ENCODE measurements at regions not wholly inside any gene's neighbourhood (a gene's known extent, or its start where the extent isn't known, plus 50 kb on each side); places are given as distances from the start of the nearest gene placed in this dataset.
"Not testable (repeated sequence)": the region's sequence is repeated elsewhere in the genome, so short reads cannot be mapped to it uniquely, and the experiment has no call there.

DNA sequence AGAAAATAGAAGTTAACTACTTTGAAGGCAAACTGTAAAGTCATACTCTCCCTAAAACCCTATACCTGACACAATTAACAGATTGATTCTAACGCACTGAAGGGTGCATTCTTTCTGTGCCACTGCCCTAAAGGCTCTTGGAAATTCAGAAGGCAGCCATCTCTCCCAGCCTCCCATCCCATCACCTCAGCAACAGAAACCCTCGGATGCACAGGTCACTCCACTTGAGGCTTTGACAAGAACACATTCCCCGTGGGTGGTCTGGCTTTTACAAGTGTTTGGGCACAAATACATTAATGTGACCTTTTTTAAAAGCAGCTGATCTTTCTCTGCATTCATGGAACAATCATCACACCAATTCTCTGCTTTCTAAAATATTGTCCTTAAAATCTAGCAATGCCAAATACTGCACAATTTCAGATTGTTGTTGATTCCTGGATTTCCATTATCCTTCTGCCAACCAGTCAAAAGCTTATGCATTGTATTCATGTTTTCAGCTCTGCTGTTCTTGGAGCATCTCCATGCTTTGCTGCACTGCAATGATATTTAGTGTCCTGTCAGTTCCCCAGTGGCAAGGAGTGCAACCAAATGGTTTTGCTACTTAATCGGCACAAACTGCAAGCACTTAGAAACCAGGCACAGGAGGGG lies 175.6 kb downstream of the TMEM161B start:
- in situ Hi-C loops (cut with MboI; ENCODE audit: low sequenced_read_pairs) = no loop called here

DNA sequence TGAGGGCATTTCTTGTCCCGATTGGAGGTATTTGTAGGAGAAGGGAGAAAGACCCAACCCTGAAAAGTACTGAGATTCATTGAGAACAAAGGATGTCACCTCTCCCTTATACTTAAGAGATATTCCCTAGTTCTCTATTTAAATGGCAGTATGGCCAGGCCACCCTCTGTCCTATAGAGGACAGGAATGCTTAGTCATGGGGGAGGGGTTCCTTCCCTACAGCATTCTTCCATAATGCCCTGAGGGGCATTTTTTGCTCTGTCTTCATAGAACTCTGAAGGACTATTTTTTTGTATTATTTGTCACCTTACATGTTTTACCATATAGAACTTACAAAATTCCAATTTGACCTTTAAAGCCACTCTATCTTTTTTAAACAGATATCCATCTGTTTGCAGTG lies 176.3 kb downstream of the TMEM161B start:
- in situ Hi-C loops (cut with MboI; ENCODE audit: low sequenced_read_pairs) = no loop called here

DNA sequence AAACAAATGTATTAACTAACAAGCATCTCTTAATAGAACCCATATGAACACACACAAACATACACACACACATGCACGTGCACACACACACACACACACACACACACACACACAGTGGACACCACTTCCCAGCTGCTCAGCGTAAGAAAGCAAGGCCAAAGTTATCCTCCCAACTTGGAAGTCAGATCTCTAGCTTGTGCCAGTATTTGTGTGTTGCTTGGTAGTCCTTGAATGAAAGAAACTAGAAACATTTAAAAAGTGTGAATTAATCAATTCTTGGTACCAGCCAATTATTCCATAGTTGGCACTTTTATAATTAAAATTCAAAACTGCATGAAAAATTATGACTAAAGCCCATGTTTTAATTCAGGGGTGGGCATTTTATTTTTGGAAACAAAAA lies 178.1 kb downstream of the TMEM161B start:
- in situ Hi-C loops (cut with MboI; ENCODE audit: low sequenced_read_pairs) = no loop called here

DNA sequence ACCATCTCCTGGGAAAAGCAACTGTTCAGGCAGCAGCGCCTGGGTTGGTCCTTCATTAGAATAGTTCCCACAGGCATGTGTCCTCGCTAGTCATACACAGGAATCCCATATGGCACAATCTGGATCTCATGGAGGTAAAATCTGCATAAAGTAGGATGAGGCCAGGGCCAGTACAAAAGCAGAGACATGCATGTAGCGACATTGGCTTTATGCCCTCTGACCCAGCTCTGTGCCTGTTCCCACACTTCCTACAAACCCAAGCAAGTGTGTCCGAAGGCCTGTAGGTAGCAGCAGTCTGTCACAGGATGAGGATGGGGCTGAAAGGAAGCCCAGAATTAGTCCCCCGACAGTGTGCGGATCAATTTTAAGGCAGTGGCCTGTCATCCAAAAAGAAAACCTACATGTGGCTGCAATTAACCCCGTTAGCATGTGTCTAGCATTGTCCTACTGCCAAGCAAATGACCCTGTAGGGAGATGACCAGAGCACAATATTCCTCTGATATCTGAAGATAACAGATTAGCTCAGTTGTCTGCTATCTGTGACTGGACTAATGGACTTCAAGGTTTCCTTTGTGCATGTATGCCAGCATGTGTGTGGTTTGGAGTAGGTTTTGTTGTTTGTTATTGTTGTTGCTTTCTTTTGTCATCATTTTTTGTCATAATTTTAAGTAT lies 178.8 kb downstream of the TMEM161B start:
- in situ Hi-C loops (cut with MboI; ENCODE audit: low sequenced_read_pairs) = no loop called here

DNA sequence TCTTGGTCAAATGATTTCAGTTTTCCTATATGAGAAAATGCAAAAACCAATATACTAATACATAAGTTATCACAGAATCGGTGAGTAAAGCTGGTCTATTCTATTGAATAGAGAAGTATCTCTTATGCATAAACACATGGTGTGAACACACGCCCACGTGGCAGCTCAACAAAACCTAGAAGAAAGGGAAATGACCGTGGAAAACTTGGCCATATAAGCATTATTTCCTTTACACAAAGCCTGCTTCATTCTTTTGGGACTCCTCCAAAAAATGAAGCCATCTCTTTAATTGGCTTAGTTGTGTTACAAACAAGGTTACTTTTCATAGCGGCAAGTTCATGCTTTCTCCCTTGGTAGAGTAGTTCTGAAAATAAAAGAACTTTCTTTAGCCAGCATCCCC lies 183.2 kb downstream of the TMEM161B start:
- in situ Hi-C loops (cut with MboI; ENCODE audit: low sequenced_read_pairs) = no loop called here

DNA sequence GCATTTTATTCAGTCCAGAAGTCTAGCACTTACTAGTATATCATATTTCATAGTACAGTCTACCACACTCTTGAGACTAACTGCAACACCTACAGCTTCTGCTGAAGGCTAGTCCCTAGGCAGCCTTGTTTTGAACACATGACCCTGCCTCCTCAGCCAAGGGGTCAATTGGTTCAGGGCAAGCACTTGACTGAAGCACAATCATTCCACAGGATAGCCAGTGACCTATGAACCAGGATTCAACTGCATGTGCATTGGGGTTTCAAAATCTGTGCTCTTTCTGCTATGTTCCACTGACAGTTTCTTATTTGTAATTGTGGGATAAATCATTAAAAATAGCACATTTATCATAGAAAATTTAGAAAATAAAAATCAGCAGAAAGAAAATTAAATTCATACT lies 186.8 kb downstream of the TMEM161B start:
- in situ Hi-C loops (cut with MboI; ENCODE audit: low sequenced_read_pairs) = no loop called here

DNA sequence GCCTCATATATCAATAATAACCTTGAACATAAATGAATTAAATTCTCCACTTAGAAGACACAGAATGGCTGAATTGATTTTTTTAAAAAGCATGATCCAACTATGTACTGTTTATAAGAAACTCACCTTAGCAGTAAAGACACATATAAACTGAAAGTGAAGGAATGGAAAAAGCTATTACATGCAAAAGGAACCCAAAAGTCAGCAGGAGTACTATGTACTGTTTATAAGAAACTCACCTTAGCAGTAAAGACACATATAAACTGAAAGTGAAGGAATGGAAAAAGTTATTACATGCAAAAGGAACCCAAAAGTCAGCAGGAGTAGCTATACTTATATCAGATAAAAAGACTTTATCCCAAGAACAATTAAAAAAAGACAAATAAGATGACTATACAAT lies 204.8 kb downstream of the TMEM161B start:
- in situ Hi-C loops (cut with MboI; ENCODE audit: low sequenced_read_pairs) = no loop called here

DNA sequence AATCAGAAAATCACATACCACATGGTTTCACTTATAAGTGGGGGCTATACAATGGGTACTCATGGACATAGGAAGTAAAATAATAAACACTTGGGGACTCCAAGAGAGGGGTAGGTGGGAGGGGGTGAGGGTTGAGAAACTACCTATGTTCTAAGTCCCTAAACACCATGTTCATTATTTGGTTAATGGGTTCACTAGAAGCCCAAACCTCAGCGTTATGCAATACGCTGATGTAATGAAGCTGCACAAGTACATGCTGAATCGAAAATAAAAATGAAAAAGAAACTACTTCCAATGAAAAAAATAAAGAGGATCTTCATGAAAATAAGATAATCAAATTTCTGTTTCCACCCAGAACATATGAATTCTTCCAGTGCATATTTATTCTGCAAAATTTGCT lies 208.5 kb downstream of the TMEM161B start:
- in situ Hi-C loops (cut with MboI; ENCODE audit: low sequenced_read_pairs) = no loop called here

DNA sequence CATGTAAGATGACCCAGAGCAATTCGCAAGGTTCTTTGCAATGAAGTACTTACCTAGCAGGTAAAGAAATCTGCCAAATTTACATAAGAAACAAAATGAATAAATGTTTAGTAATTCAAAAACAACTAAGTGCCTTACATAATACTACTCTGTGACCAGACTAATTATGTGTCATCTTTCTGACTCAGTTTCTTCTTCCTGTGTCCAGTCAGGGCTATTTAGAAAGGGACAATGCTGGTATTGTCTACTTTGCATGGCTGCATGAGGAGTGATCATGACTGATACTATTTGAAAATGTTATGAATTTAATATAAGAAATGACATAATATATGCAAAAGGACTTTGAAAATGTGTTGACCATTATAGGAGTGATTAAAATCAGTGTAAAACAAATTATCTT lies 210.0 kb downstream of the TMEM161B start:
- in situ Hi-C loops (cut with MboI; ENCODE audit: low sequenced_read_pairs) = no loop called here

DNA sequence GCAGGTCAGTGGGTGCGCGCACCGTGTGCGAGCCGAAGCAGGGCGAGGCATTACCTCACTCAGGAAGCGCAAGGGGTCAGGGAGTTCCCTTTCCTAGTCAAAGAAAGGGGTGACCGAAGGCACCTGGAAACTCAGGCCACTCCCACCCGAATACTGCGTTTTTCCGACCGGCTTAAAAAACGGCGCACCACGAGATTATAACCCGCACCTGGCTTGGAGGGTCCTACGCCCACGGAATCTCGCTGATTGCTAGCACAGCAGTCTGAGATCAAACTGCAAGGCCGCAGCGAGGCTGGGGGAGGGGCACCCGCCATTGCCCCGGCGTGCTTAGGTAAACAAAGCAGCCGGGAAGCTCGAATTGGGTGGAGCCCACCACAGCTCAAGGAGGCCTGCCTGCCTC lies 216.2 kb downstream of the TMEM161B start:
- in situ Hi-C loops (cut with MboI; ENCODE audit: low sequenced_read_pairs) = not testable (repeated sequence)

DNA sequence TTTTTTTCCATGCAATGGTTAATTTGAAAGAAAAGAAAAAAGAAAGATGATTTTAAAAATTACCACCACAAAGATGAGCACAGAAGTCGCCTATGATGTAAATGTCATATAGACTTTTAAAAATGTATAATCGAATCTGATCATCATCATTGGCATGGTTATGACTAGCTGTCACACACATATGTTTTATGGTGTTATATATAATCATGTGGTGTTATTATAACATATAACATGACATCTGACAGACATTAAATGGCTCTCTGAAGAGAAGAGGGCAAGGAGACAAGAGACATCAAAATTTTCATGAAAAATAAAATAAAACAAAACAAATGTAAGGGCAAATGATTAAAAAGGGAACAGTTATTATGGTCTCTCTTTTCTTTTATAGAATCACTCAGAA lies 217.5 kb downstream of the TMEM161B start:
- in situ Hi-C loops (cut with MboI; ENCODE audit: low sequenced_read_pairs) = no loop called here

DNA sequence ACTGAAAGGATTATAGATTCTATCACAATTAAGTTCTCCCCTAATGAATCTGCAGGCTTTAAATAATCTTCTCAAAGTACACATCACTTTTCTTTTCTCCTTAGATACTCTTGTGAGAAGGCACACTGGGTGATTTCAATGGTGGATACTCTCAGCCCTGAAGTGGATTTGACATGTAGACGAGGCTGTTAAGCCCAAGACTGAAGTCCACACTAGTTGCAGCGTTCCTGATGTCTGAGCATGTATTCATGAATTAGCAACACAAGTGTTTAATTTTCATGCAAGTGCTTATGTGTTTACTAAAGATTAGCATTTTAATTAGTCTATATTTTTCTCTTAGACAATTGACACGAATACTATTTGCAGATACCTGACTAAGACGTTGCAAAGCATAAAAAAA lies 218.9 kb downstream of the TMEM161B start:
- in situ Hi-C loops (cut with MboI; ENCODE audit: low sequenced_read_pairs) = no loop called here

DNA sequence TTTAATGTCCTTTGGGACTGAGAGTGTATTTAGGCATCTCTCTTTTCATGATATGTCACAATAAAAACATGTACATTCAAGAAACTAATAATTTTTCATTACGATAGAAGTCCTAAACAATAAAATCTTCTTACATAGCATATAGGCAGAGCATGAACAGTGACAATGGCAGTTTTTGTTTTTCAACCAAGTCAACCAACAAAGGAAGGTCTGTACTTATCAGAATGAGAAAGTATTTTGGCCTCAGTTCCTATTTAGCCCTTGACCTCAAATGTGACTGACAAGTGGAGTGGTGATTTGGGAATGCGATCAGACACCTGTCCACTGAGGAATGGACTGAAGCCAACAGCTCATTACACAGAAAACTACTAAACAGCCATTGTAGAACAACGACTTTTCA lies 219.5 kb downstream of the TMEM161B start:
- in situ Hi-C loops (cut with MboI; ENCODE audit: low sequenced_read_pairs) = no loop called here

DNA sequence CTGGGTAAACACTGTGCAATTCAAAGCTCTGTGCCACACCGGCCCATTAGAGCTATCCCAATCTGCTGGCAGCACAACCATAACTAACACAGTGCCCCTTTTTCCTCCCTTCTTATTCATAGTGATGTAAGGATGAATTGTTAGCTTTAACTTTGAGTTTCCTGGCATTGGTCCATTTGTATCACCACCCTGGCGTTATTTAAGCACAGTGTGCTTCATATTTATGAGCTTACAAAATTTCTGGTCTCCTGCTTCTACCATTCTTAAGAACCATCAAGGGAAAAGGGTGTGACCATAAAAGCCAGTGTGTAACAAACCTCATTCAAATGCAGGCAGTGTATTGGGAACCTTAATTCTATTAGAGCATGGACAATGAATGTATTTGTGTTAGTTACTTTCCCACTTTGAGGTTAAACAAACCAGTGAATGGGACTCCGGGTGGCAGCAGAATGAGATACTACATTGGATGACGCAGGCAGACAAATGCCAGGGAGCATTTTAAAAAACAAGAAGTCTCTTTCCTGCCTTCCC lies 222.6 kb downstream of the TMEM161B start:
- in situ Hi-C loops (cut with MboI; ENCODE audit: low sequenced_read_pairs) = no loop called here

DNA sequence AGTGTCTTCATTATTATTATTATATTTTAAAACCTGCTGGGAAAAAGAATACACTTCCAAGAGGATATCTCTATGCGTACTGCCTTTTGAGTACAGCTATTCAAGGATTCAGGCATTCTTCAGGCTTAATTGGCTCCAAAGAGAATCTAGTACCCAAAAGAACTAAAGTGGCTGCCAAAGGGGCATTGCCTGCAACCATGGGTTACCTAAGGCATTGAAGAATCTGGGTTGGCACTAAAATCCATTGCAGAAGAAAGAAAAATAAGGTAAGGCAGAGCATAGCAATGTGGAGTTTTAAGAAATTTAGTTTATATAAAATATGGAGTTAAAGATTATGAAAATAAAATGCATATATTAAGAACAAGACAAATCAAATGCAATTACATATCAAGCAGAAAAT lies 223.5 kb downstream of the TMEM161B start:
- in situ Hi-C loops (cut with MboI; ENCODE audit: low sequenced_read_pairs) = no loop called here

DNA sequence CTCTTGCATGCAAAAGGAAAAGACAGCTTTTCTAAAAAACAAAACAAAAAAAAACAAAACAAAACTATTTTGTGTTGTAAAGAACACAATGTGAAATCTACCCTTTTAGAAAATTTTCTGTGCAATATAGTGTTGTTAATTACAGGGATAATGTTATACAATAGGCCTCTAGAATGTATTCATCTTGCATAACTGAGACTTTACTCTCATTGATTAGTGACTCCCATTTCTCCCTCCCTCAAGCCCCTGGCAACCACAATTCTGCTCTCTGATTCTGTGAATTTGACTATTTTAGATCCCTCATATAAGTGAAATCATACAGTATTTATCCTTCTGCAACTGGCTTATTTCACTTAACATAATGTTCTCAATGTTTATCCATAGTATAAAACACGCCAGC lies 234.1 kb downstream of the TMEM161B start:
- in situ Hi-C loops (cut with MboI; ENCODE audit: low sequenced_read_pairs) = no loop called here

DNA sequence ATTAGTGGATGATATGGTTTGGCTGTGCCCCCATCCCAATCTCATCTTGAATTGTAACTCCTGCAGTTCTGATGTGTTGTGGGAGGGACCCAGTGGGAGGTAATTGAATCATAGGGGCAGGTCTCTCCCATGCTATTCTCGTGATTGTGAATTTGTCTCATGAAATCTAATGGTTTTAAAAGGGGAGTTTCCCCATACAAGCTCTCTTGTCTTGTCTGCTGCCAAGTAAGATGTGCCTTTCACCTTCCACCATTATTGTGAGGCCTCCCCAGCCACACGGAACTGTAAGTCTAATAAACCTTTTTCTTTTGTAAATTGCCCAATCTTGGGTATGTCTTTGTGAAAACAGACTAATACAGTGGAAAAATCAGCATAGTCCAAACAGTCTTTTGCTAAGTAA lies 235.5 kb downstream of the TMEM161B start:
- in situ Hi-C loops (cut with MboI; ENCODE audit: low sequenced_read_pairs) = no loop called here

DNA sequence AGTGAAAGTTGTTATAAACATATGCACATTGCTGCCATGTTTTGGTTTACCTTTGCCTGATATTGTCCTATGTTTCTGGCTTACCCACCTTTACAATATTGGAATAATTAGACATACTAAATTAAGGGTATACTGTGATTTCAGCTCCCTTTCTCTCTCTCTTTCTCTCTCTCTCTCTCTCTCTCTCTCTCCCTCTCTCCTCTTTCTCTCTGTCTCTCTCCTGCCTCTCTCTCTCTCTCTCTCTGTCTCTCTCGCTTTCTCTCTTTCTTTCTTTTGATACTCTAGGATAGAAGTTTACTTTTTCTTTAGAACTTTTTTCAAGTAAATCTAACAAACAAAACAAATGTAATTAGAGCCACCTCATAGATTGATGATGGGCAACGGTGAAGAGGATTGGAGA lies 239.6 kb downstream of the TMEM161B start:
- in situ Hi-C loops (cut with MboI; ENCODE audit: low sequenced_read_pairs) = no loop called here

DNA sequence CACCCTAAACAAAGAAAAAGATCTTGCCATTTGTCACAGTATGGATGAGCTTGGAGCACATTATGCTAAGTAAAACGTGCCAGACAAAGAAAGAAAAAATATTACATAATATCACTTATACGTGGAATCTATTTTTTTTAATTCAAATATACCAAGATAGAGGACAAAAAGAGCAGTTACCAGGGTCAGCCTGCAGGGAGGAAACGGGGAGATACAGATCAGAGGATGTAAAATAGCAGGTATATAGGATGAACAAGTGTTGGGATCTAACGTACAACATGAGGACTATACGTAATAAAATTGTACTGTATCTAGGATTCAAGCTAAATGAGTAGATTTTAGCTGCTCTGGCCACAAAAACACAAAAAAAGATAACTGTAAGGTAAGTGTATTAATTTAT lies 247.5 kb downstream of the TMEM161B start:
- in situ Hi-C loops (cut with MboI; ENCODE audit: low sequenced_read_pairs) = no loop called here

DNA sequence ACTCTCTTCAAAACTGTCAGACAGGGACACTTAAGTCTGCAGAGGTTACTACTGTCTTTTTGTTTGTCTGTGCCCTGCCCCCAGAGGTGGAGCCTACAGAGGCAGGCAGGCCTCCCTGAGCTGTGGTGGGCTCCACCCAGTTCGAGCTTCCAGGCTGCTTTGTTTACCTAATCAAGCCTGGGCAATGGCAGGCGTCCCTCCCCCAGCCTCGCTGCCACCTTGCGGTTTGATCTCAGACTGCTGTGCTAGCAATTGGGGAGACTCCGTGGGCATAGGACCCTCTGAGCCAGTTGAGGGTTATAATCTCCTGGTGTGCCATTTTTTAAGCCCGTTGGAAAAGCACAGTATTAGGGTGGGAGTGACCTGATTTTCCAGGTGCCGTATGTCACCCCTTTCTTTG lies 253.7 kb downstream of the TMEM161B start:
- in situ Hi-C loops (cut with MboI; ENCODE audit: low sequenced_read_pairs) = not testable (repeated sequence)

DNA sequence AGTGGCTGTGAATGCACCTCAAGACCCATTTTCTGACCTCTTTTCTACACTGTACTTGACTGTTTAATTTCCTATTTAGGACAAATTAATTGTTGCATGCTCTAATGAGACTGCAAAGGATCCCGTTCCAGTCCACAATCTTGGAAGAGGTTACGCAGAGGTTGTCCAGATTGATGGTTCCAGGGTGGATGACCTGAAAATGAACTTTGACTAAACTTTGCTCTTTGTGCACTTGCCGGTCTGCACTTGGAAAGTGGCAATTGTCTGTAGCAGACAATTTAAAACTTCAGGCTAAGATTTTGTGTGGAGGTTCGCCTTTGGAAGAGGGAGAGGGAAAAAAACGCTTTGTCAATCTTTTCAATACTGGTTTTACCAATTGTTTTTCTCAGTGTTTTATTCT lies 267.8 kb downstream of the TMEM161B start:
- in situ Hi-C loops (cut with MboI; ENCODE audit: low sequenced_read_pairs) = no loop called here

DNA sequence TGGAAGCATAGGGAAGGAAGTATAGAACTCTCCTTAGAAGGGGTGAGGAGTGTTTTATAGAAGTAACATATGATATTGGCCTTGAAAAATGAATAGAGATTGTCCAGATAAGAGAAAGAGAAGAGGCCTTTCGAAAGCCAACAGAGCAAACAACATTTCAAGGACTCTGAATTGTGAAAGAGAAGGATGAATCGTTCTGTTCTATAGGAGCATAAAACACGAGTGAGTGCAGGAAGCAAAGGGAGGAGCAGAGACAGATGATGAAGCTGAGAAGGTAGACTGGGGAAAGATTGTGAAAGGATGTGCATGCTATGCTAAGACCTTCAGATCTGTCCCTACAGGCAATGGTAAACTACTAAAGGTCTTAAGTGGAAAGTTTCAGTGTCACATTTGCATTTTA lies 271.0 kb downstream of the TMEM161B start:
- in situ Hi-C loops (cut with MboI; ENCODE audit: low sequenced_read_pairs) = no loop called here

DNA sequence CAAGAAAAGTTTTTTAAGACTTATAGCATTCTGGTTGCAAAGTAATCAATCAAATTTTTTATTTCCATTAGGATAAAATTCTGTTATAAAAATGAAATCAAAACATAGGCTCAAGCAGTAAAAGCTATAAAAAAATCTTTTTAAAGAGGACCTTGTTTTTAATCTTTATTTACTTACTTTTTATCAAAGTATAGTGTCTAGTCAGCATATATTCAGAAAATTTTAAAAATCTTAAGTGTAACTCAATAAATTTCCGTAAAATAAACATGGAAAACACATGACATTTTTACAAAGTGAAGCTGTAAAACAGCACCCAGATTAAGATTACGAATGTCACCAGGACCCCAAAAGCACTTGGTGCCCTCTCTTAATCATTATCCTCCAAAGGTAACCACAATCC lies 302.4 kb downstream of the TMEM161B start:
- in situ Hi-C loops (cut with MboI; ENCODE audit: low sequenced_read_pairs) = no loop called here
